Brain microvascular endothelial cell (primary cell): ENCODE measurements at regions not wholly inside any gene's neighbourhood (a gene's known extent, or its start where the extent isn't known, plus 50 kb on each side); places are given as distances from the start of the nearest gene placed in this dataset.

Experiments used
- DNase-seq: peaks from one replicate; pipeline ENCODE4 v3.0.0-alpha.2; 2020
- H3K27ac ChIP-seq: fragments of 250-450 bp; sonication (Bioruptor Pico); 2 replicates; pipeline ENCODE4 v1.5.1; 2020; ENCODE audit warnings: mild to moderate bottlenecking, moderate library complexity
- H3K27me3 ChIP-seq: fragments of 250-450 bp; sonication (Bioruptor Pico); replicated peaks from 2 replicates; pipeline ENCODE4 v1.5.1; 2020; ENCODE audit warnings: mild to moderate bottlenecking
- H3K36me3 ChIP-seq: fragments of 250-450 bp; sonication (Bioruptor Pico); replicated peaks from 2 replicates; pipeline ENCODE4 v1.5.1; 2020; ENCODE audit warnings: mild to moderate bottlenecking
- H3K4me3 ChIP-seq: 2 replicates; pipeline ENCODE4 v1.5.1; 2011; ENCODE audit warnings: low read depth, mild to moderate bottlenecking, control low read depth, low read length, moderate library complexity
- CTCF ChIP-seq: IDR thresholded peaks from 2 replicates; pipeline ENCODE4 v1.5.1; 2011; ENCODE audit warnings: low read depth, mild to moderate bottlenecking, moderate library complexity, low read length, control low read depth, inconsistent platforms; ENCODE audit errors: missing control alignments
- in situ Hi-C: cut with HindIII; loops from 2 replicates; pipeline ENCODE4 v1.10.0; 2017; ENCODE audit warnings: low sequenced_read_pairs, low pct_ligation_motif_present

GRCh38 chr4:20137176-20137575 lies 114.5 kb upstream of the SLIT2 start:
- no peaks in the 10 kb centered on the region for H3K36me3 ChIP-seq
- no peak for TF ChIP-seq CTCF
- no peaks in the 10 kb centered on the region for H3K27me3 ChIP-seq
- no peak overlapping the region for H3K4me3 ChIP-seq
- in situ Hi-C loops, result no loop called here
- no peak overlapping the region for H3K27ac ChIP-seq
- DNase-seq, result peak; percentile 7

DNA sequence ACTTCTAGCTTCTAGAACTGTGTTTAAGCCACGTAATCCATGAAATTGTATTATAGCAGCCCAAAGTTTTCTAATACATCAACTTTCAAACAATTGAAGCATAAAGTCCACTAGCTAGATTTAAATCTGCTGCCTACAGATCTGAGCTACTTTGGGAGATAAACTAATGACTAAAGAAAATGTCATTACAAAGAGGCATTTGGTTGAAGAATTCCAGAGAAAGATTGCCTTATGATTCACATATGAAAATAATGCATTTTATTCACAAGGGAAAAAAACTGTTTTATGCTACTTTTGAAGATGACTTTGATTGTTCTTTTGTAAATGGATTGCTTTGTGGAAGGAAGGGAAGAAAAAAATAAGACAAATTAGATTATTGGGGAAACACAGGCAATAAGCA lies 124.1 kb upstream of the SLIT2 start:
- H3K4me3 ChIP-seq, result no peak overlapping the region
- no peak for DNase-seq

GRCh38 chr4:20126906-20127305 lies 124.8 kb upstream of the SLIT2 start:
- Histone ChIP-seq H3K27me3 (no peaks in the 10 kb centered on the region), H3K4me3 (no peak overlapping the region), H3K27ac (no peak overlapping the region), H3K36me3 (no peaks in the 10 kb centered on the region)
- DNase-seq, result peak; percentile 25
- no peak for TF ChIP-seq CTCF
- in situ Hi-C loops, result no loop called here

More for the DNA sequence above, 124.1 kb upstream of the SLIT2 start:
- Histone ChIP-seq H3K36me3 (no peaks in the 10 kb centered on the region), H3K27me3 (no peaks in the 10 kb centered on the region), H3K27ac (peak overlapping the region; percentile 21)
- no peak for TF ChIP-seq CTCF
- in situ Hi-C loops, result no loop called here

- TF ChIP-seq CTCF, result no peak
- Histone ChIP-seq H3K27ac (no peak overlapping the region), H3K36me3 (no peaks in the 10 kb centered on the region), H3K4me3 (no peak overlapping the region), H3K27me3 (no peaks in the 10 kb centered on the region)
- in situ Hi-C loops, result no loop called here
- no peak for DNase-seq
Observed at GRCh38 chr4:20124317-20125026, 127.2 kb upstream of the SLIT2 start.

GRCh38 chr4:20122198-20122988 lies 129.3 kb upstream of the SLIT2 start:
- in situ Hi-C loops, result no loop called here
- H3K27me3 ChIP-seq, result no peaks in the 10 kb centered on the region
- H3K36me3 ChIP-seq, result no peaks in the 10 kb centered on the region
- H3K27ac ChIP-seq, result no peak overlapping the region
- no peak overlapping the region for H3K4me3 ChIP-seq
- TF ChIP-seq CTCF, result no peak
- DNase-seq, result no peak
